SK-N-SH treated with all-trans-retinoic acid at 6 μM for 48 hours (cell line): ENCODE measurements at regions not wholly inside any gene's neighbourhood (a gene's known extent, or its start where the extent isn't known, plus 50 kb on each side); places are given as distances from the start of the nearest gene placed in this dataset.
"Not testable (repeated sequence)": the region's sequence is repeated elsewhere in the genome, so short reads cannot be mapped to it uniquely, and the experiment has no call there.

Experiments used
- ESRRG ChIP-seq: fragments of 250-450 bp; sonication (Bioruptor Pico); IDR thresholded peaks from 2 replicates; pipeline ENCODE4 v1.6.1; 2021; ENCODE audit warnings: mild to moderate bottlenecking
- ISL1 ChIP-seq: fragments of 250-450 bp; sonication (Bioruptor Pico); IDR thresholded peaks from 2 replicates; pipeline ENCODE4 v2.1.2; 2022; ENCODE audit warnings: mild to moderate bottlenecking, moderate library complexity
- PPARA ChIP-seq: fragments of 250-450 bp; sonication (Bioruptor Pico); IDR thresholded peaks from 2 replicates; pipeline ENCODE4 v1.5.0; 2020; ENCODE audit warnings: mild to moderate bottlenecking, borderline replicate concordance
- TCF4 ChIP-seq: fragments of 250-450 bp; sonication (Bioruptor Pico); IDR thresholded peaks from 2 replicates; pipeline ENCODE4 v1.8.0; 2021; ENCODE audit warnings: mild to moderate bottlenecking, moderate library complexity, borderline replicate concordance
- TOX ChIP-seq: fragments of 250-450 bp; sonication (Bioruptor Pico); IDR thresholded peaks from 2 replicates; pipeline ENCODE4 v1.8.0; 2021; ENCODE audit warnings: mild to moderate bottlenecking, moderate library complexity, borderline replicate concordance
- ZFP3 ChIP-seq: fragments of 250-450 bp; sonication (Bioruptor Pico); IDR thresholded peaks from 2 replicates; pipeline ENCODE4 v1.5.0; 2020; ENCODE audit warnings: mild to moderate bottlenecking, moderate library complexity
- ZFP30 ChIP-seq: fragments of 450-650 bp; formaldehyde crosslinking; IDR thresholded peaks from 2 replicates; pipeline ENCODE4 v1.5.0; 2022; ENCODE audit warnings: mild to moderate bottlenecking, moderate library complexity
- ZNF70 ChIP-seq: fragments of 450-650 bp; formaldehyde crosslinking; IDR thresholded peaks from 2 replicates; pipeline ENCODE4 v1.5.0; 2020; ENCODE audit warnings: mild to moderate bottlenecking, moderate library complexity
- TF ChIP-seq, protein P1 (sequence below): fragments of 250-450 bp; sonication (Bioruptor Pico); IDR thresholded peaks from 2 replicates; pipeline ENCODE4 v1.5.1; 2020; ENCODE audit warnings: low read depth, mild to moderate bottlenecking, moderate library complexity
- TF ChIP-seq, protein P2 (sequence below): fragments of 250-450 bp; sonication (Bioruptor Pico); IDR thresholded peaks from 2 replicates; pipeline ENCODE4 v1.8.0; 2021; ENCODE audit warnings: low read depth, mild to moderate bottlenecking, moderate library complexity, borderline replicate concordance
- TF ChIP-seq, protein P3 (sequence below): fragments of 250-450 bp; sonication (Bioruptor Pico); IDR thresholded peaks from 2 replicates; pipeline ENCODE4 v1.5.1; 2021; ENCODE audit warnings: mild to moderate bottlenecking, moderate library complexity
- TF ChIP-seq, protein P4 (sequence below): fragments of 250-450 bp; sonication (Bioruptor Pico); IDR thresholded peaks from 2 replicates; pipeline ENCODE4 v1.8.0; 2020; ENCODE audit warnings: mild to moderate bottlenecking, moderate library complexity, borderline replicate concordance

DNA sequence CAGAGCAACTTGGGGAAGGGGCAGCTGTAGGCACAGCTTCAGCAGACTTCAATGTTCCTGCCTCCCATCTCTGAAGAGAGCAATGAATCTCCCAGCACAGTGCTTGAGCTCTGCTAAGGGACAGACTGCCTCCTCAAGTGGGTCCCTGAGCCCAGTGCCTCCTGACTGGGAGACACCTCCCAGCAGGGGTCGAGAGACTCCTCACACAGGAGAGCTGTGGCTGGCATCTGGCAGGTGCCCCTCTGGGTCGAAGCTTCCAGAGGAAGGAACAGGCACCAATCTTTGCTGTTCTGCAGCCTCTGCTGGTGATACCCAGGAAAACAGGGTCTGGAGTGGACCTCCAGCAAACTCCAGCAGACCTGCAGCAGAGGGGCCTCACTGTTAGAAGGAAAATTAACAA is 563.8 kb downstream of the RWDD3 start:
- TF ChIP-seq, protein P1, sequence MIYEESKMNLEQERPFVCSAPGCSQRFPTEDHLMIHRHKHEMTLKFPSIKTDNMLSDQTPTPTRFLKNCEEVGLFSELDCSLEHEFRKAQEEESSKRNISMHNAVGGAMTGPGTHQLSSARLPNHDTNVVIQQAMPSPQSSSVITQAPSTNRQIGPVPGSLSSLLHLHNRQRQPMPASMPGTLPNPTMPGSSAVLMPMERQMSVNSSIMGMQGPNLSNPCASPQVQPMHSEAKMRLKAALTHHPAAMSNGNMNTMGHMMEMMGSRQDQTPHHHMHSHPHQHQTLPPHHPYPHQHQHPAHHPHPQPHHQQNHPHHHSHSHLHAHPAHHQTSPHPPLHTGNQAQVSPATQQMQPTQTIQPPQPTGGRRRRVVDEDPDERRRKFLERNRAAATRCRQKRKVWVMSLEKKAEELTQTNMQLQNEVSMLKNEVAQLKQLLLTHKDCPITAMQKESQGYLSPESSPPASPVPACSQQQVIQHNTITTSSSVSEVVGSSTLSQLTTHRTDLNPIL (CRISPR knock-in tag) = not testable (repeated sequence)
- not testable (repeated sequence) for TF ChIP-seq ZNF70, ZFP3, PPARA, TOX, ESRRG, ZFP30, TCF4, ISL1 (CRISPR knock-in tag)
- TF ChIP-seq, protein P2, sequence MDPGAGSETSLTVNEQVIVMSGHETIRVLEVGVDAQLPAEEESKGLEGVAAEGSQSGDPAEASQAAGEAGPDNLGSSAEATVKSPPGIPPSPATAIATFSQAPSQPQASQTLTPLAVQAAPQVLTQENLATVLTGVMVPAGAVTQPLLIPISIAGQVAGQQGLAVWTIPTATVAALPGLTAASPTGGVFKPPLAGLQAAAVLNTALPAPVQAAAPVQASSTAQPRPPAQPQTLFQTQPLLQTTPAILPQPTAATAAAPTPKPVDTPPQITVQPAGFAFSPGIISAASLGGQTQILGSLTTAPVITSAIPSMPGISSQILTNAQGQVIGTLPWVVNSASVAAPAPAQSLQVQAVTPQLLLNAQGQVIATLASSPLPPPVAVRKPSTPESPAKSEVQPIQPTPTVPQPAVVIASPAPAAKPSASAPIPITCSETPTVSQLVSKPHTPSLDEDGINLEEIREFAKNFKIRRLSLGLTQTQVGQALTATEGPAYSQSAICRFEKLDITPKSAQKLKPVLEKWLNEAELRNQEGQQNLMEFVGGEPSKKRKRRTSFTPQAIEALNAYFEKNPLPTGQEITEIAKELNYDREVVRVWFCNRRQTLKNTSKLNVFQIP = not testable (repeated sequence)
- TF ChIP-seq, protein P3, sequence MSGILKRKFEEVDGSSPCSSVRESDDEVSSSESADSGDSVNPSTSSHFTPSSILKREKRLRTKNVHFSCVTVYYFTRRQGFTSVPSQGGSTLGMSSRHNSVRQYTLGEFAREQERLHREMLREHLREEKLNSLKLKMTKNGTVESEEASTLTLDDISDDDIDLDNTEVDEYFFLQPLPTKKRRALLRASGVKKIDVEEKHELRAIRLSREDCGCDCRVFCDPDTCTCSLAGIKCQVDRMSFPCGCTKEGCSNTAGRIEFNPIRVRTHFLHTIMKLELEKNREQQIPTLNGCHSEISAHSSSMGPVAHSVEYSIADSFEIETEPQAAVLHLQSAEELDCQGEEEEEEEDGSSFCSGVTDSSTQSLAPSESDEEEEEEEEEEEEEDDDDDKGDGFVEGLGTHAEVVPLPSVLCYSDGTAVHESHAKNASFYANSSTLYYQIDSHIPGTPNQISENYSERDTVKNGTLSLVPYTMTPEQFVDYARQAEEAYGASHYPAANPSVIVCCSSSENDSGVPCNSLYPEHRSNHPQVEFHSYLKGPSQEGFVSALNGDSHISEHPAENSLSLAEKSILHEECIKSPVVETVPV (CRISPR knock-in tag) = not testable (repeated sequence)
- TF ChIP-seq, protein P4, sequence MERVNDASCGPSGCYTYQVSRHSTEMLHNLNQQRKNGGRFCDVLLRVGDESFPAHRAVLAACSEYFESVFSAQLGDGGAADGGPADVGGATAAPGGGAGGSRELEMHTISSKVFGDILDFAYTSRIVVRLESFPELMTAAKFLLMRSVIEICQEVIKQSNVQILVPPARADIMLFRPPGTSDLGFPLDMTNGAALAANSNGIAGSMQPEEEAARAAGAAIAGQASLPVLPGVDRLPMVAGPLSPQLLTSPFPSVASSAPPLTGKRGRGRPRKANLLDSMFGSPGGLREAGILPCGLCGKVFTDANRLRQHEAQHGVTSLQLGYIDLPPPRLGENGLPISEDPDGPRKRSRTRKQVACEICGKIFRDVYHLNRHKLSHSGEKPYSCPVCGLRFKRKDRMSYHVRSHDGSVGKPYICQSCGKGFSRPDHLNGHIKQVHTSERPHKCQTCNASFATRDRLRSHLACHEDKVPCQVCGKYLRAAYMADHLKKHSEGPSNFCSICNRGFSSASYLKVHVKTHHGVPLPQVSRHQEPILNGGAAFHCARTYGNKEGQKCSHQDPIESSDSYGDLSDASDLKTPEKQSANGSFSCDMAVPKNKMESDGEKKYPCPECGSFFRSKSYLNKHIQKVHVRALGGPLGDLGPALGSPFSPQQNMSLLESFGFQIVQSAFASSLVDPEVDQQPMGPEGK (CRISPR knock-in tag) = not testable (repeated sequence)
